B cell (primary cell): ENCODE measurements at regions not wholly inside any gene's neighbourhood (a gene's known extent, or its start where the extent isn't known, plus 50 kb on each side); places are given as distances from the start of the nearest gene placed in this dataset.

Experiments
- ATAC-seq: fragments of 200-7000 bp; cut with Tn5 transposase; one replicate; pipeline ENCODE4 v1.10.0; 2021; ENCODE audit warnings: low read depth, mild to moderate bottlenecking, moderate number of reproducible peaks, moderate library complexity
- CTCF ChIA-PET: fragments of 350-600 bp; sonication (Branson Sonifier 250); formaldehyde crosslinking; loops from one replicate; lab custom pipeline; 2021; ENCODE audit warnings: antibody characterized with exemption, inconsistent platforms; lab: Charles Lee
- POLR2A ChIA-PET: fragments of 350-600 bp; sonication (Branson Sonifier 250); formaldehyde crosslinking; loops from one replicate; lab custom pipeline; 2021; ENCODE audit warnings: antibody characterized with exemption; lab: Charles Lee
- DNase-seq: peaks from one replicate; pipeline ENCODE4 v3.0.0; 2013
- H2AFZ ChIP-seq: 2 replicates; pipeline ENCODE4 v1.6.1; 2012; ENCODE audit warnings: mild to moderate bottlenecking, low read depth, low read length; ENCODE audit not compliant: insufficient read depth, poor library complexity, severe bottlenecking
- H3K27ac ChIP-seq, 2 donors: 1 replicate in 1 of 2; 2 replicates in 1 of 2; pipeline ENCODE4 v1.5.1; 2012 to 2013; ENCODE audit warnings: low read length in 2 of 2, mild to moderate bottlenecking in 2 of 2, moderate library complexity in 1 of 2
- H3K27me3 ChIP-seq, 4 experiments: fragments of 200-600 bp in 1 of 4; sonication (generic) in 1 of 4; replicated peaks in 1 of 4; 1 replicate in 2 of 4; 2 replicates in 2 of 4; pipeline versions ENCODE4 v1.6.1 to v1.7.0; 2013 to 2016; ENCODE audit warnings: low read length in 3 of 4, mild to moderate bottlenecking in 2 of 4, mixed read lengths in 1 of 4, moderate library complexity in 1 of 4; ENCODE audit not compliant: insufficient read depth in 4 of 4, control insufficient read depth in 3 of 4; ENCODE audit errors: control extremely low read depth in 1 of 4
- H3K36me3 ChIP-seq, 2 experiments: replicated peaks in 1 of 2; 1 replicate in 1 of 2; 2 replicates in 1 of 2; pipeline versions ENCODE4 v1.6.1 to v1.7.1; 2013; ENCODE audit warnings: low read length in 1 of 2; ENCODE audit not compliant: insufficient read depth in 2 of 2, control insufficient read depth in 1 of 2; ENCODE audit errors: control extremely low read depth in 1 of 2, extremely low read depth in 1 of 2
- H3K4me1 ChIP-seq, 2 donors: fragments of 200-600 bp in 1 of 2; sonication (generic) in 1 of 2; 1 replicate in 1 of 2; 2 replicates in 1 of 2; pipeline versions ENCODE4 v1.5.1 to v1.6.1; 2013 to 2017; ENCODE audit warnings: low read length in 2 of 2; ENCODE audit not compliant: control insufficient read depth in 2 of 2, insufficient read depth in 2 of 2
- H3K4me2 ChIP-seq: replicated peaks from 2 replicates; pipeline ENCODE3; 2012; ENCODE audit warnings: mild to moderate bottlenecking, low read depth, low read length; ENCODE audit not compliant: poor library complexity, severe bottlenecking
- H3K4me3 ChIP-seq, 5 experiments: fragments of 200-600 bp in 1 of 5; sonication (generic) in 1 of 5; 1 replicate in 3 of 5; 2 replicates in 2 of 5; pipeline versions ENCODE4 v1.5.1 to v1.7.0; 2011 to 2016; ENCODE audit warnings: low read length in 4 of 5, mild to moderate bottlenecking in 4 of 5, low read depth in 2 of 5, control low read depth in 1 of 5, moderate library complexity in 1 of 5; ENCODE audit not compliant: insufficient read depth in 1 of 5; ENCODE audit errors: control extremely low read depth in 1 of 5, extremely low read depth in 1 of 5
- H3K79me2 ChIP-seq: fragments of 200-600 bp; sonication (generic); one replicate; pipeline ENCODE4 v1.6.0; 2016; ENCODE audit warnings: low read length; ENCODE audit not compliant: control insufficient read depth, insufficient read depth
- H3K9ac ChIP-seq: fragments of 200-600 bp; sonication (generic); 2 replicates; pipeline ENCODE4 v1.6.1; 2017; ENCODE audit warnings: mild to moderate bottlenecking, low read length, moderate library complexity
- H3K9me3 ChIP-seq, 3 donors: one replicate each; pipeline versions ENCODE4 v1.6.1 to v1.7.1; 2013; ENCODE audit warnings: low read length in 2 of 3; ENCODE audit not compliant: control insufficient read depth in 2 of 3, insufficient read depth in 1 of 3; ENCODE audit errors: control extremely low read depth in 1 of 3
- H4K20me1 ChIP-seq: 2 replicates; pipeline ENCODE4 v1.6.0; 2012; ENCODE audit warnings: mild to moderate bottlenecking, low read length; ENCODE audit not compliant: insufficient read depth, control insufficient read depth, poor library complexity, severe bottlenecking
- H3K27ac Mint-ChIP-seq: one replicate; pipeline ENCODE4 v1.8.0; 2021; ENCODE audit warnings: mixed read lengths
- H3K27me3 Mint-ChIP-seq: one replicate; pipeline ENCODE4 v1.8.0; 2021; ENCODE audit warnings: mixed read lengths
- H3K4me1 Mint-ChIP-seq: one replicate; pipeline ENCODE4 v1.8.0; 2021; ENCODE audit warnings: mixed read lengths
- H3K4me3 Mint-ChIP-seq: one replicate; pipeline ENCODE4 v1.8.0; 2021; ENCODE audit warnings: mixed read lengths
- H3K9me3 Mint-ChIP-seq: one replicate; pipeline ENCODE4 v1.8.0; 2022; ENCODE audit warnings: mixed read lengths; ENCODE audit not compliant: insufficient read depth
- CTCF ChIP-seq: fragments of 200-600 bp; IDR thresholded peaks from one replicate; pipeline ENCODE4 v1.8.0; 2022; ENCODE audit warnings: antibody characterized with exemption, mild to moderate bottlenecking
- EZH2 ChIP-seq: IDR thresholded peaks from 2 replicates; pipeline ENCODE4 v1.6.1; 2012; ENCODE audit warnings: borderline replicate concordance, low read depth, mild to moderate bottlenecking, moderate library complexity, low read length; ENCODE audit not compliant: insufficient read depth, poor library complexity, severe bottlenecking
- WGBS: methylation state at CpG from one replicate; pipeline ENCODE4 v1.1.5; 2013; ENCODE audit warnings: missing lambda C conversion rate; ENCODE audit not compliant: insufficient coverage; 5-methylcytosine and 5-hydroxymethylcytosine counted together
- intact Hi-C: fragments of 100-400 bp; cut with micrococcal nuclease; formaldehyde crosslinking; loops from one replicate; pipeline ENCODE4 v1.10.0; 2022

- no peak for ATAC-seq
- DNase-seq, result no peak
- H3K4me3 Mint-ChIP-seq, result no peak overlapping the region
- Histone ChIP-seq H3K27ac (no peak overlapping the region), H3K27me3 (no peaks in the 10 kb centered on the region), H2AFZ (no peak overlapping the region), H3K9me3 (no peaks in the 10 kb centered on the region), H3K4me1 (no peaks in the 10 kb centered on the region), H3K79me2 (no peaks in the 10 kb centered on the region), H3K4me3 (no peak overlapping the region), H3K36me3 (no peaks in the 10 kb centered on the region), H3K4me2 (no peak overlapping the region), H3K9ac (no peak overlapping the region), H4K20me1 (no peaks in the 10 kb centered on the region)
- H3K27me3 Mint-ChIP-seq, result no peaks in the 10 kb centered on the region
- intact Hi-C loops, result no loop called here
- TF ChIP-seq CTCF (no peak), EZH2 (no peak)
- H3K4me1 Mint-ChIP-seq, result no peaks in the 10 kb centered on the region
- no peak overlapping the region for H3K27ac Mint-ChIP-seq
- no peaks in the 10 kb centered on the region for H3K9me3 Mint-ChIP-seq
- POLR2A ChIA-PET, result no interaction called here
- no CpG with 5 or more reads among the region's 6 CpGs for WGBS
- CTCF ChIA-PET, result no interaction called here
Measured at GRCh38 chr5:130427222-130427955, 523.1 kb downstream of the CHSY3 start.

GRCh38 chr5:130425424-130425823 is 521.2 kb downstream of the CHSY3 start:
- H4K20me1 ChIP-seq, result no peaks in the 10 kb centered on the region
- H3K9me3 ChIP-seq, result no peaks in the 10 kb centered on the region
- no peak overlapping the region for H3K4me3 ChIP-seq
- H3K4me1 Mint-ChIP-seq, result no peaks in the 10 kb centered on the region
- H3K4me1 ChIP-seq, result no peaks in the 10 kb centered on the region
- intact Hi-C loops, result no loop called here
- H3K4me2 ChIP-seq, result no peak overlapping the region
- CTCF ChIA-PET, result no interaction called here
- no peak overlapping the region for H3K27ac ChIP-seq
- TF ChIP-seq CTCF, result no peak
- no peak overlapping the region for H3K4me3 Mint-ChIP-seq
- POLR2A ChIA-PET, result no interaction called here
- WGBS, result no CpG with 5 or more reads among the region's 2 CpGs
- no peak for ATAC-seq
- no peak overlapping the region for H2AFZ ChIP-seq
- H3K9me3 Mint-ChIP-seq, result no peaks in the 10 kb centered on the region
- H3K79me2 ChIP-seq, result no peaks in the 10 kb centered on the region
- no peaks in the 10 kb centered on the region for H3K36me3 ChIP-seq
- no peak for DNase-seq
- H3K27ac Mint-ChIP-seq, result no peak overlapping the region
- H3K9ac ChIP-seq, result no peak overlapping the region
- H3K27me3 ChIP-seq, result no peaks in the 10 kb centered on the region
- H3K27me3 Mint-ChIP-seq, result no peaks in the 10 kb centered on the region
